ENCODE measurements at regions not wholly inside any gene's neighbourhood (a gene's known extent, or its start where the extent isn't known, plus 50 kb on each side); places are given as distances from the start of the nearest gene placed in this dataset.
"Not testable (repeated sequence)": the region's sequence is repeated elsewhere in the genome, so short reads cannot be mapped to it uniquely, and the experiment has no call there.

DNA sequence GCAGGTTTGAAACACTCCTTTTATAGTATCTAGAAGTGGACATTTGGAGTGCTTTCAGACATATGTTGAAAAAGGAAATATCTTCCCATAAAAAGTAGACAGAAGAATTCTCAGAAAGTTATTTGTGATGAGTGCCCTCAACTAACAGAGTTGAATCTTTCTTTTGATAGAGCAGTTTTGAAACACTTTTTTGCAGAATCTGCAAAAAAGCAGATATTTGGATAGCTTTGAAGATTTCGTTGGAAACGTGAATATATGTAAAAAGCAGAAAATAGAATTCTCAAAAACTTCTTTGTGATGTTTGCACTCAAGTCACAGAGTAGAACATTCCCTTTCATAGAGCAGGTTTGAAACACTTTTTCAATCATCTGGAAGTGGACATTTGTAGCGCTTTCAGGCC is 676.4 kb upstream of the ZNF337 start:
- POLR2A ChIA-PET, CTCF ChIA-PET: not testable (repeated sequence)

DNA sequence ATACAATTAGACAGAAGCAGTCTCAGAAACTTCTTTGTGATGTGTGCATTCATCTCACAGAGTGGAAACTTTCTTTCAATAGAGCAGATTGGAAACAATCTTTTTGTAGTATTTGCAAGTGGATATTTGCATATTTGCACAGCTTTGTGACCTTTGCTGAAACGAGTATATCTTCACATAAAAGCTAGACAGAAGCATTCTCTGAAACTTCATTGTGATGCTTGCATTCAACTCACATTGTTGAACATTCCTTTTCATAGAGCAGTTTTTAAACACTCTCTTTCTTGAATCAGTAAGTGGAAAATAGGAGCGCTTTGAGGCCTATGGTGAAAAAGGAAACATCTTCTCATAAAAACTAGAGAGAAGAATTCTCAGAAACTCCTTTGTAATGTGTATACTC is 657.9 kb upstream of the ZNF337 start:
- POLR2A ChIA-PET = no interaction called here

DNA sequence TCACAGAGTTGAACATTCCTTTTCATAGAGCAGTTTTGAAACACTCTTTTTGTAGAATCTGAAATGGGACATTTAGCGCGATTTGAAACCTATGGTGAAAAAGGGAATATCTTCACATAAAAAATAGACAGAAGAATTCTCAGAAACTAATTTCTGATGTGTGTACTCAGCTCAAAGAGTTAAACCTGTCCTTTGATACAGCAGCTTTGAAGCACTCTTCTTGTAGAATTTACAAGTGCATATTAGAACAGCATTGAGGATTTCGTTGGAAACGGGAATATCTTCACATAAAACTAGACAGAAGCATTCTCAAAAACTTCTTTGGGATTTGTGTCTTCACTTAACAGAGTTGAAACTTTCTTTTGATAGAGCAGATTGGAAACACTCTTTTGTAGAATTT is 650.7 kb upstream of the ZNF337 start:
- POLR2A ChIA-PET = no interaction called here

More for the DNA sequence above, 657.9 kb upstream of the ZNF337 start:
- CTCF ChIA-PET = no interaction called here

DNA sequence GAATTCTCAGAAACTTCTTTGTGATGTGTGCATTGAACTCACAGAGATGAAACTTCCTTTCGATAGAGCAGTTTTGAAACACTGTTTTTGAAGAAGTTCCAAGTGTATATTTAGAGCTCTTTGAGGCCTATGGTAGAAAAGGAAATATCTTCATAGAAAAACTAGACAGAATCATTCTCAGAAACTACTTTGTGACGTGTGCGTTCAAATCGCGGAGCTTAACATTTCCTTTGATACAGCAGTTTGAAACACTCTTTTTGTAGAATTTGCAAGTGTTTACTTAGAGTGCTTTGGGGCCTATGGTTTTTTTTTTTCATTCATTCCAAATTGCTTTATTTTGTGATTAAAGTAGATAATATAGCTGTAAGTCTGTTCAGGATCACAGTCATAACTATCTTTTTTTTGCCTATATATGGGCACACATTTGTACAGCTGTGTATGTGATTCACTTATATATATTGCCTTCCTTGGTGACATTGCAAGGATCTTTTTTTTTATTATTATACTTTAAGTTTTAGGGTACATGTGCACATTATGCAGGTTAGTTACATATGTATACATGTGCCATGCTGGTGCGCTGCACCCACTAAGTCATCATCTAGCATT is 643.9 kb upstream of the ZNF337 start:
- POLR2A ChIA-PET = not testable (repeated sequence)

More for the DNA sequence above, 650.7 kb upstream of the ZNF337 start:
- CTCF ChIA-PET = no interaction called here

DNA sequence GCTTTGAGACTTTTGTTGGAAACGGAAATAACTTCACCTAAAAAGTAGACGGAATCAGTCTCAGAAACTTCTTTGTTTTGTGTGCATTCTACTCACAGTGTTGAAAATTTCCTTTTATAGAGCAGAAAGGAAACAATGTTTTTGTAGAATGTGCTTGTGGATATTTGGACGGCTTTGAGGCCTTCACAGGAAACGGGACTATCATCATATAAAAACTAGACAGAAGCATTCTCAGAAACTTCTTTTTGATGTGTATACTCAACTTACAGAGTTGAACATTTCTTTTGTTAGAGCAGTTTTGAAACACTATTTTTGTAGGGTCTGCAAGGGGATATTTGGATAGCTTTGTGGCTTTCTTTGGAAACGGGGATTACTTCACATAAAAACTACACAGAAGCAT is 627.5 kb upstream of the ZNF337 start:
- POLR2A ChIA-PET = no interaction called here
- CTCF ChIA-PET = no interaction called here

More for the DNA sequence above, 643.9 kb upstream of the ZNF337 start:
- CTCF ChIA-PET = not testable (repeated sequence)

DNA sequence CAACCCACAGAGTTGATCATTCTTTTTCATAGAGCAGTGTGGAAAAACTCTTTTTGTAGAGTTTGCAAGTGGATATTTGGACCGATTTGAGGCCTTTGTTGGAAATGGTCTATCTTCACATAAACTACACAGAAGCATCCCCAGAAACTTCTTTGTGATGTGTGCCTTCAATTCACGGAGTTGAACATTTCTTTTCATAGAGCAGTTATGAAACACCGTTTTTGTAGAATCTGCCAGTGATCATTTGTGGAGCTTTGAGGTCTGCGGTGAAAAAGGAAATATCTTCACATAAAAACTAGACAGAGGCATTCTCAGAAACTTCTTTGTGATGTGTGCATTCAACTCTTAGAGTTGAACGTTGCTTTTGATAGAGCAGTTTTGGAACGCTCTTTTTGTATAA is 618.4 kb upstream of the ZNF337 start:
- CTCF ChIA-PET = no interaction called here
- POLR2A ChIA-PET = no interaction called here

DNA sequence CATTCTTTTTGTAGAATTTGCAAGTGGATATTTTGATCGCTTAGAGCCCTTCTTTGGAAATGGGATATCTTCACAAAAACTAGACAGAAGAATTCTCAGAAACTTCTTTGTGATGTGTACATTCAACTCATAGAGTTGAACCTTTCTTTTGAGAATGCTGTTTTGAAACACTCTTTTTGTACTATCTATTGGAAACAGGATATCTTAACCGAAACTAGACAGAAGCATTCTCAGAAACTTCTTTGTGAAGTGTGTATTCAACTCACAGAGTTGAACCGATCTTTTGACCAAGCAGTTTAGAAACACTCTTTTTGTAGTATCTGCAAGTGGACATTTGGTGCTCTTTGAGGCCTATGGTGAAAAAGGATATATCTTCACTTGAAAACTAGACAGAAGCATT is 613.1 kb upstream of the ZNF337 start:
- CTCF ChIA-PET, POLR2A ChIA-PET: not testable (repeated sequence)

DNA sequence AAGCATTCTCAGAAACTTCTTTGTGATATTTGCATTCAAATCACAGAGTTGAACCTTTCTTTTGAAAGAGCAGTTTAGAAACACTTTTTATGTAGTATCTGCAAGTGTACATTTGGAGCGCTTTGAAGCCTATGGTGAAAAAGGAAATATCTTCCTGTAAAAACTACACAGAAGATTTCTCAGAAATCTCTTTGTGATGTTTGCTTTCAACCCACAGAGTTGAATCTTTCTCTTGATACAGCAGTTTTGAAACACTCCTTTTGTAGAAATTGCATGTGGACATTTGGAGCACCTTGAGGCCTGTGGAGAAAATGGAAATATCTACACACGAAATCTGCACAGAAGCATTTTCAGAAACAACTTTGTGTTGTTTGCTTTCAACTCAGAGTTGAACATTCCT is 612.3 kb upstream of the ZNF337 start:
- ChIA-PET CTCF (no interaction called here), POLR2A (no interaction called here)

DNA sequence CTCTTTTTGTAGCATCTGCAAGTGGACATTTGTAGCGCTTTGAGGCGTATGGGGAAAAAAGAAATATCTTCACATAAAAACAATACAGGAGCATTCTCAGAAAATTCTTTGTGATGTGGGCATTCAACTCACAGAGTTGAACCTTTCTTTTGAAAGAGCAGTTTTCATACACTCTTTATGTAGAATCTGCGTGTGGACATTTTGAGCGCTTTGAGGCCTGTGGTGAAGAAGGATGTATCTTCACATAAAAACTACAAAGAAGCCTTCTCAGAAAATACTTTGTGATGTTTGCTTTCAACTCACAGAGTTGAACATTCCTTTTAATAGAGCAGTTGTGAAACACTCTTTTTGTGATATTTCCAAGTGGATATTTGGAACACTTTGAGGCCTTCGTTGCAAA is 598.4 kb upstream of the ZNF337 start:
- POLR2A ChIA-PET = no interaction called here

DNA sequence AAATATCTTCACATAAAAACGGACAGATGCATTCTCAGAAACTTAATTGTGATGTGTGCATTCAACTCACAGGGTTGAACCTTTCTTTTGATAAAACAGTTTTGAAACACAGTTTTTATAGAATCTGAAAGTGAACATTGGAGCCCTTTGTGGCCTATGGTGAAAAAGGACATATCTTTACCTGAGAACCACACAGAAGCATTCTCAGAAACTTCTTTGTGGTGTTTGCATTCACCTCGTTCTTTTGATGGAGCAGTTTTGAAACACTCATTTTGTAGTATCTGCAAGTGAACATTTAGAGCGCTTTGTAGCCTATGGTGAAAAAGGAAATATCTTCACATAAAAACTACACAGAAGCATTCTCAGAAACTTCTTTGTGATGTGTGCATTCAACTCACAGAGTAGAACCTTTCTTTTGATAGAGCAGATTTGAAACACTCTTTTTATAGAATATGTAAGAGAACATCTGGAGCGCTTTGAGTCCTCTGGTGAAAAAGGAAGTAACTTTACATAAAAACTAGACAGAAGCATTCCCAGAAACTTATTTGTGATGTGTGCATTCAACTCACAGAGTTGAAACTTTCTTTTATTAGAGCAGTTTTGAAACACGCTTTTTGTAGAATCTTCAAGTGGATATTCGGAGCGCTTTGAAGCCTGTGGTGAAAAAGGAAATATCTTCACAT is 591.9 kb upstream of the ZNF337 start:
- CTCF ChIA-PET, POLR2A ChIA-PET: not testable (repeated sequence)

More for the DNA sequence above, 598.4 kb upstream of the ZNF337 start:
- CTCF ChIA-PET = no interaction called here

DNA sequence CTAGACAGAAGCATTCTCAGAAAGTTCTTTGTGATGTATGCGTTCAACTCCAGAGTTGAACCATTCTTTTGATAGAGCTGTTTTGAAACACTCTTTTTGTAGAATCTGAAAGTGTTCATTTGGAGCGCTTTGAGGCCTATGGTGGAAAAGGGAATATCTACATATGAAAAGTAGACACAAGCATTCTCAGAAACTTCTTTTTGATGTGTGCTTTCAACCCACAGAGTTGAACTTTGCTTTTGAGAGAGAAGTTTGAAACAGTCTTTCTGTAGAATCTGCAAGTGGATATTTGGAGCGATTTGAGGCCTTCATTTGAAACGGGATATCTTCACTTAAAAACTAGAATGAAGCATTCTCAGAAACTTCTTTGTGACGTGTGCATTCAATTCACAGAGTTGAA is 582.6 kb upstream of the ZNF337 start:
- ChIA-PET POLR2A (no interaction called here), CTCF (no interaction called here)

DNA sequence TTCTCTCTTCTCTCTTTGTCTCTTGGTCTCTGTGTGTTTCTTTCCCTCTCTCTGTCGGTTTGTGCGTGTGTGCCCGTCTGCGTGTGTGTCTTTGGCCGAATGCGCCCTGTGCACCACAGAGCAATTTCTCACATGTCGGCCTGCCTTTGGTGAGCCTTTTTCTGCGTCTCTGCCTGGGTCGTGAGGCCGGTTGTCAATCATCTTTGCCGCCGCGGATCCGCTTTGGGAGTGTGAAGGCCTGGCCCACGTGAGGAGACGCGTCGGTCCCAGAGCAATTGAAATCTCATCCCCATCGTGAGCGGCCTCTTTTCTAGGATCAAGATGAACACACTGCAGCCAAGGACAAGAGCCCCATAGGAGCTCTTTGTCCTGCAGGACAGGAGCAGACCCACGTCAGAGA is 580.7 kb upstream of the ZNF337 start:
- CTCF ChIA-PET = no interaction called here
- POLR2A ChIA-PET = no interaction called here

DNA sequence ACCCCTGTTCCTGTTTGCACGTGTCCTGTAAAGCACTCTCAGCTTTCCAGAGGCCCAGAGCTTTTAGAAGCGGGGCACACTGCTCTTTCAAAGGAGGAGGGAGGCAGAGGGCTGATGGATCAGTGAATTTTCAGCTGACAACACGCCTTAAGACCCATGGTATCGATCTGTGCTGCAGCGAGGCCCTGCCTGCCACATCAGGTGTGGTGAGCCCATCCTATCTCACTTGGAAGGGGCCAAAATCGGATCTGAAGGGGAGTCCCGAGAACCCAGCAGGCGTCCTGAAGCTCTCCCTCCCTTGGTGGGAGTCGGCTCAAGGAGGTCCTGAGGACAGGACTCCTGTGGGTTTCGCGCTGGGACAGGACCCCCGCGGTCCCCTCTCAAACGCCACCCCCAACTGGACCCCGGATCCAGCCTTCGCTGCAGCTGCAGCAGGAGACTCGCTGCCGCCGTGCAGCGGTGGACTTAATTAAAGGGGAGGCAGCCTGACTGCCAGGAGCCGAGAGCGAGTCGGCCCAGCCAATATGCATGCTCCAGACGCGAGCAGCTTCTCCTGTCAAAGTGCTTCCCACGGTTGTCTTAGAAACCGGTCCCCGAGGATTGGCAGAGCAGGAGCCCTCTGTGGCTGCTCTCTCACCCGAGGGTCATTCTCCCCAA is 580.0 kb upstream of the ZNF337 start:
- ChIA-PET CTCF (no interaction called here), POLR2A (no interaction called here)

DNA sequence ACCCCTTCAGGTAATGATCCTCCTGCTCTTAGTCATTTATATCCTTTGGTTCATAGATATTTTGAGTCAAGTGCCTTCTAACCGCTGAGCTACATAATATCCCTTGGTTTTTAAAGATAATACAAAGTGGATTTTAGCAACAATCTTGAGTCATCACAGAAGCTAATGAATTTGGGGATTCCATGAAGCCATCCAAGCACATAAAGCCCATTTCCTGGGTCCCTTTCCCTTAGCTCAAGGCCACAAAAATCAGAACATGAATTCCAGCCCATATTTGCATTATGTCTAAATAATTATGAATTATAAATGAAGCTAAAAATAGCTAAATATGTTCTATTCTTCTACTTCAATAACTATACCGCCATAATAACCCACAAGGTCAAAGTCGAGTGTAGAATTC is 572.1 kb upstream of the ZNF337 start:
- POLR2A ChIA-PET, CTCF ChIA-PET: not testable (repeated sequence)

DNA sequence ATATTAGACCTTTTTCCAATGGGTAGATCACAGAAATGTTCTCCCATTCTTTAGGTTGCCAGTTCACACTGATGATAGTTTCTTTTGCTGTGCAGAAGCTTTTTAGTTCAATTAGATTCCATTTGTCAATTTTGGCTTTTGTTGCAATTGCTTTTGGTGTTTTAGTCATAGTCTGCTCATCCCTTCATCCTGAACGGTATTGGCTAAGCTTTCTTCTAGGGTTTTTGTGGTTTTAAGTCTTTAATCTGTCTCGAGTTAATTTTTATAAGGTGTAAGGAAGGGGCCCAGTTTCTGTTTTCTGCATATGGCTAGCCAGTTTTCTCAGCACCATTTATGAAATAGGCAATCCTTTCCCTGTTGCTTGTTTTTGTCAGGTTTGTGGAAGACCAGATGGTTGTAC is 564.3 kb upstream of the ZNF337 start:
- POLR2A ChIA-PET = not testable (repeated sequence)

DNA sequence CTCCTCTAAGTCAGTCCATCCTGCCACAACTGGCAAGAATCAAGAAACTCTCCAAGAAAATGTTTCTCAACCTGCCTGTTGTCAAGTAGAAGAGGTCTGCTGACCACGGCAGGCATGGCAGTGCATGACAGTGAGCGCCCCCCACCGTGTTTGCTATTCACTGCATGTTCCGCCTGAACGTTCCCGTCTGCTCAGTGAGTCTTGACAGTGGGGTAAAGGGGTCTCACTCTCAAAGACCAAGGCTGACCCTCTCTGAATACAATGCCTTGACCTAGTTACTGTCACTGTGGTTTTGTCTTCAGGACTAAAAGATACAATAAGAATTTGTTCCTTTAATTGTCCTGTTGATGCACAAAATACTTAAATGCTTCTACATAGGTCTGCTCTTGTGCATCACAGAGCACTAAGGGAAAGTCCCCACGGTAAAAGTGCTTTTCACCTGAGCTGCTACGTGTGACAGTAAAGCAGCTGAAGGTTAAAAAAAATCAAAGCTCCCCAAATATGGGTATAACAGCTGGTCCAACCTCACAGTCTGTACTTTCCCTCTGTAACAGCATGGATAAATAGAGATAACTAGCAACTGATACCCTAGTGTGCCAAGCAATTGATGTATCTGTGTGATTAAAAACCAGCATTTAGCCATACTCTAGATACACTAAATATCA is 555.8 kb upstream of the ZNF337 start:
- POLR2A ChIA-PET, CTCF ChIA-PET: not testable (repeated sequence)

More for the DNA sequence above, 564.3 kb upstream of the ZNF337 start:
- CTCF ChIA-PET = not testable (repeated sequence)

DNA sequence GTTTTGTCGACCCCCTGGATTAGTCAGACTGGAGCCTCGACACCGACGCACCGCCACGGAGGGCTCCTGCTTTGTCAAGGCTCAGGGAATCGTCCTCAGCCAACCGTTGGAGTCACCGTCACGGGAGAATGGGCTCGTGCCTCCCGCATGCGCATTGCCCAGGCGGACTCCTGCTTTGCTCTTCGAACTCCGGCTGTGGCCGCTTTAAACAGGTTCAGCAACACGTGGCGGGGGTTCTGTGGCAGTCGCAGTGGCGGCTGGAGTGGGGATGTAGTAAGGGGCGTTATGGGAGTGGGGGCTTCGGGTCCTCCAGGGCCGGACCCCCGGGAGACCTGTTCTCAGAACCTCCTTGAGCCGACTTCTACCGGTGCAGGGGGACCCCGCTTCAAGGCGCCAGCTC is 554.7 kb upstream of the ZNF337 start:
- POLR2A ChIA-PET, CTCF ChIA-PET: not testable (repeated sequence)

DNA sequence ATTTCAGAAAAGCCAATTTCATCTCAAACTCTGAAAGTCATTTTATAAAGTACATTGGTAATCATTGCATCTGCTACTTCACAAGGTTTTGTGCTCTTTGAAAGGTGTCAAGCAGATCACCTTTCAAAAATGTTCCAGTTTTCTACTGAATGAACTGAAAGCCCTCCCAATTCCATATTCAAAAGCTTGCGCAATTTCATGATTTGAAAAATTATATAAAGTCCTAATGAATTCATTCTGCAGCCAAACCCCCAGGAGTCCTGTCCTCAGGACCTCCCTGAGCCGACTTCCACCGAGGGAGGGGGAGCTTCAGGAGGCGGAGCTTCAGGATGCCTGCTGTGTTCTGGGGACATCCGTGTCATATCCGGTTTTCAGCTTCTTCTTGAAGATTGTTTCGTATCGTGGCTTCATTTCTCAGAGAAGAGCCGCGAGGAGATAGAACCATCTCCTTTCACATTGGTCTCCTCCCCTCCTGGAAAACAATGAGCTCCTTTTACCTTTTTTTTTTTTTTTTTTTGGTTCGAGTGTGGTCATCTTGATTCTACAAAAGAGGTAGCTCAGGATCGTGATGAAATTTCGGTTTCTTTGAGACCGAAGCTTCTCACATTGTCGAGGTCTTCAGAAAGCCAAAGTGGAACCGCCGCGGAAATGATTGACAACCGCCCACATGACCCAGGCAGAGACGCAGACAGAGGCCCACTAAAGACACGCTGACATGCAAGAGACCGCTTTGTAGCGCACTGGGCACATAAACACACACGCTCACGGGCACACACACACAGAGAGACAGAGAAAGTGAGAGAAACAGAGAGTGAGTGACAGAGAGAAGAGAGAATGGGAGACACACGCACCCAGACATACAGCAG is 553.8 kb upstream of the ZNF337 start:
- POLR2A ChIA-PET, CTCF ChIA-PET: not testable (repeated sequence)

DNA sequence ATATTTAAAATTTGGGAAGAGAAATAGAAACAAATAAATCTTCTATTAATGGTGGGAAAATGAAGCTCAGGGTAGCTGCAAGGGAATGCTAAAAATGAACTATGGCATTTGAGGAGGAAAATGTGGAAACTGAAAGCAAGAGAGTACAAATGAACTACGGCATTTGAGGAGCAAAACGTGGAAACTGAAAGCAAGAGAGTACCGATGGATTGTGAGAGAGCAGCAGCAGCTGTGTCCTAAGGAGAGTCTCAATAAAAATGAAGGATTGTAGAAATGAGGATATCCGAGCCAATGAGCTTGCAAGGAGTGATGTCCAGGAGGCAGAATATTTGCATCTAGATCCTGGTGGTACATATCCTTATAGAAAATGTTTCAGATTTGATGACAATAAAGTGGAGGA is 547.1 kb upstream of the ZNF337 start:
- ChIA-PET CTCF (no interaction called here), POLR2A (no interaction called here)

DNA sequence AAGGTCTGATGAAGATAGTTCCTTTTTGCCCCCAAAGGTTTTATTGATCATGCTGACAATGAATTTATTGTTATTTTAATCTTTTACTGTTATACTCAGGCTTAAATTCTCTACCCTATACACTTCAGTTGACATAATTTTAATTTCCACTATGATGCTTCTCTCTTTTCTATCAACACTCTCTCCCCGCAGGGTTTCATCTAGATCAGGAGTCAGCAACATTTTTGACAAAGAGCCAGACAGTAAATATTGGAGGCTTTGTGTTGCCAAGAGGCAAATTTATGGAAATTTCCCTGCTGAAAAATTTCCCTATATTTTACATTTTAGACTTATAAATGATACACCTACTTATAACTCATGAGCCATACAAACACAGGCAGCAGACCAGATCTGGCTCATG is 524.0 kb upstream of the ZNF337 start:
- CTCF ChIA-PET, POLR2A ChIA-PET: not testable (repeated sequence)
